Heart left ventricle (tissue), 13 donors: ENCODE measurements at regions not wholly inside any gene's neighbourhood (a gene's known extent, or its start where the extent isn't known, plus 50 kb on each side); places are given as distances from the start of the nearest gene placed in this dataset.
"Not testable (repeated sequence)": the region's sequence is repeated elsewhere in the genome, so short reads cannot be mapped to it uniquely, and the experiment has no call there.

ENCODE experiments used
- POLR2A ChIP-seq, 2 donors: fragments of 450-650 bp; IDR thresholded peaks; one replicate each; pipeline ENCODE4 v1.6.1; 2017; ENCODE audit warnings: antibody characterized with exemption in 2 of 2, mild to moderate bottlenecking in 2 of 2, moderate library complexity in 2 of 2
- TF ChIP-seq, protein P1 (sequence below), 12 donors: fragments of 200-600 bp; sonication (generic) in 4 of 12; IDR thresholded peaks; one replicate each; pipeline versions ENCODE4 v1.5.0 to v1.8.0; 2018 to 2022; ENCODE audit warnings: antibody characterized with exemption in 12 of 12, mild to moderate bottlenecking in 5 of 12
- donor health status: ischemic (EF 13 %, LVEDD 7.1; RV severe dilation, severe dysfunction).
- donor health status: DM: no; HTN: yes; CAD: no.
- donor health status: DM: no; HTN: no; CAD: no.
- donor health status: ischemic (EF 25% LVEDD 6.9; RV normal size, moderate dysfunction).
- donor health status: ischemic (EF 25% LVEDD 5.7; RV mildly dilated, moderate dysfunction).
- donor health status: ischemic (EF 35%, LVEDD 5.7; RV mildly dilated, moderate dysfunction).
- donor health status: nonischemic (EF 11% LVEDD 7.7; RV severe dilation, severe dysfunction).
- donor health status: DM: yes; HTN: yes; CAD: no.
- donor health status: PGD.
- donor health status: ischemic (EF 29% LVEDD 5.4; RV normal size, mild dysfunction).
- donor health status: nonischemic (EF 23%, LVEDD 6.1; RV moderate dilation, normal function).

DNA sequence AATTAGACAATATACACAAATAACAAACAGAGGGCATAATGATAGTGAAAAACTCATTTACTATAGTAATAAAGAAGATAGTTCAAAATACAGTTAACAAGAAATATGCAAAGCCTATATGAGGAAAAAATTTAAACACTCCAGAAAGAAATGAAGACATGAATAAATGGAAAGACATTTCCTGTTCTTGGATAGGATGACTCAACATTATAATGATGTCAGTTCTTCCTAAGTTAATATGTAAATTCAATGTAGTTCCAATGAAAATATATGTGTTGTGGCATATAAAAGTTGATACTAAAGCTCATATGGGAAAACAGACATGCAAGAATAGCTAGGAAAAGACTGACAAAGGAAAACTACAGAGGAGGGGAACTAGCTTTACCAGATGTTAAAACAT, 63.5 kb downstream of the SYT15B start:
- TF ChIP-seq, protein P1, sequence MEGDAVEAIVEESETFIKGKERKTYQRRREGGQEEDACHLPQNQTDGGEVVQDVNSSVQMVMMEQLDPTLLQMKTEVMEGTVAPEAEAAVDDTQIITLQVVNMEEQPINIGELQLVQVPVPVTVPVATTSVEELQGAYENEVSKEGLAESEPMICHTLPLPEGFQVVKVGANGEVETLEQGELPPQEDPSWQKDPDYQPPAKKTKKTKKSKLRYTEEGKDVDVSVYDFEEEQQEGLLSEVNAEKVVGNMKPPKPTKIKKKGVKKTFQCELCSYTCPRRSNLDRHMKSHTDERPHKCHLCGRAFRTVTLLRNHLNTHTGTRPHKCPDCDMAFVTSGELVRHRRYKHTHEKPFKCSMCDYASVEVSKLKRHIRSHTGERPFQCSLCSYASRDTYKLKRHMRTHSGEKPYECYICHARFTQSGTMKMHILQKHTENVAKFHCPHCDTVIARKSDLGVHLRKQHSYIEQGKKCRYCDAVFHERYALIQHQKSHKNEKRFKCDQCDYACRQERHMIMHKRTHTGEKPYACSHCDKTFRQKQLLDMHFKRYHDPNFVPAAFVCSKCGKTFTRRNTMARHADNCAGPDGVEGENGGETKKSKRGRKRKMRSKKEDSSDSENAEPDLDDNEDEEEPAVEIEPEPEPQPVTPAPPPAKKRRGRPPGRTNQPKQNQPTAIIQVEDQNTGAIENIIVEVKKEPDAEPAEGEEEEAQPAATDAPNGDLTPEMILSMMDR (IDR thresholded peaks at IDR 0.05) = not testable (repeated sequence)
- TF ChIP-seq POLR2A (IDR thresholded peaks at IDR 0.05) = not testable (repeated sequence)
